ENCODE measurements at regions not wholly inside any gene's neighbourhood (a gene's known extent, or its start where the extent isn't known, plus 50 kb on each side); places are given as distances from the start of the nearest gene placed in this dataset.

DNA sequence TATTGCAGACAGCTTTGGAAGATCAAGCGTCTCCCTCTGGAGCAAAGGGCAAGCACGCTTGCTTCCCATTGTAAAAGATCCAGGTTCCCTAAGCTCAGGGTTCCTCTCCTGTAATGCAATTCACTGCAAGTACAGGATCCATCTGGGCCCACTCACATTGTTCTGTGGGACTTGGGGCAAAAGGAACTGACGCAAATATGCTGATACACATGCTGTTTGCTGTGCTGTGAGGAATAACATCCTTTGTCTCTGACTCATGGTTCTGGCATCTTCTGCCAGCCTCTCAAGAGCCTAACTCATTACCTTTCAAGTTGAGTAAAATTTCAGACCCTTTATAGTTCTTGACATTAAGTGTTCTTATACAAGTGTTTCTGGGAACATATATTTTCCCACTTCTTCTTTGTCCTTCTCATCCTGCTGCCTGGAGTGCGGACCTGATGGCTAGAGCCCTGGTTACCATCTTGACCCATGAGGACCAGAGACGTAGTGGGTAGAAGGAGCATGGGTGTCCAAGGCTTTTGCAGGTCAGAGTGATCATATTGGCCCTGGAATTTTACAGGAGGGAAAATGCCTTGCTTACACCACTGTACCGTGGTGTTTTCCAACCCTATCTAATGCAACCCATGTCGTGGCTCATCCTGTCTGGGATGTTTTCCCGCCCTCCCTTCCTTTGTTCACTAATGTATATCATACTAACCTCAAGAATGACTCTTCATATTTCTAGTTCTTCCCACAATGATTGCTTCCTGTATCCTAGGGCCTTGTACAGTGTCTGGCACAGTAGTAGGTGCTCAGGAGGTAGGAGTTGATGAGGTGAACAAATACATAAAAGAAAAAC is 145.7 kb upstream of the GLI2 start:
- no peak for ATAC-seq (ENCODE audit: low read depth in 2 of 2)
- Mint-ChIP-seq H3K36me3 (peaks cover 0 to 8% of the 10 kb centered on the region in 2 donors), H3K27me3 (peaks cover 18 to 47% (median 42%) of the 10 kb centered on the region in 3 donors), H3K4me3 (no peak overlapping the region), H3K27ac (no peak overlapping the region), H3K4me1 (peaks cover 6 to 8% (median 7%) of the 10 kb centered on the region in 3 donors), H3K9me3 (peaks cover 0 to 7% (median 5%) of the 10 kb centered on the region in 7 donors)
- DNase-seq = no peak

DNA sequence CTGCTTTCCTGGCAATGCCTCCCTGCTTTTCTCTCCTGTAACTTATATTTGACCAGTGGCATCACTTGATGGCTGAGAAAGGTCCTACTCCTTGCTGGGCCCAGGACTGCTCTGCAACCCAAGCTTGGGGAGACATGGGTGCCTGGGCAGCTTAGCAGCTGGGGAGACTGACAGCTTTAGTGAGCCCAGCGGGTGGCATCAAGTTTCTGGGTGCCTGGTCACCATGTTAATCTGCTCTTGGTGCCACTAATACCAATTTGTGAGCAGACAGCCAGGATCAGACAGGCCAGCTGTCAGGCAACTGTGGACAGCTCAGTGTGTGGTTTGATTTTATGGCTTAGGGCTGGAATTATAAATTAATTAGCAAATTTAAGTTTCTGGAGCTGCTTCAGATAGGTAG is 144.8 kb upstream of the GLI2 start:
- Mint-ChIP-seq H3K4me1 (peaks cover 6 to 8% (median 7%) of the 10 kb centered on the region in 3 donors), H3K4me3 (no peak overlapping the region), H3K36me3 (peaks cover 0 to 8% of the 10 kb centered on the region in 2 donors), H3K27ac (no peak overlapping the region), H3K9me3 (peaks cover 0 to 2% (median 0%) of the 10 kb centered on the region in 7 donors), H3K27me3 (peaks cover 18 to 38% (median 34%) of the 10 kb centered on the region in 3 donors)
- ATAC-seq (ENCODE audit: low read depth in 2 of 2) (no peak), DNase-seq (no peak)

DNA sequence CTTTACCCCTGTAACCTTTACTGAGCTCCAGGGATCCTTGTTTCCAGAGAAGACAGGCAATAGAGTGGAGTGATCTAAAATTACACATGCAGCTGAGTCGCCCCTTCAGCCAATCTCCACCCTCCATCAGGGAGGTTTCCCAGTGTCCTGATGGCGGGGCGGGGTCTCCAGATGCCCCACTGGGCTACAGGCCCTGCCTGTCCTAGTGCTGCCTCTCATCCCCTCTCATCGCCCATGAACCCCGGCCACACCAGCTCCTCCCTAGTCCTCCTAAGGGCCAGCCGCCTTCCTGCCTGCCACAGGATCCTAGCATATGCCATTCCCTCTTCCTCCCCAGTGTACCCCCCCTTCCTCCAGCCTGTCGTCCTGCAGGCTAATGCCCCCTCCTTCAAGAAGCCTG is 144.1 kb upstream of the GLI2 start:
- Mint-ChIP-seq H3K27me3 (peaks cover 18 to 35% (median 26%) of the 10 kb centered on the region in 3 donors), H3K4me1 (peaks cover 3 to 4% (median 3%) of the 10 kb centered on the region in 3 donors), H3K27ac (no peak overlapping the region), H3K9me3 (peaks cover 0 to 2% (median 0%) of the 10 kb centered on the region in 7 donors), H3K36me3 (peaks cover 0 to 4% of the 10 kb centered on the region in 2 donors), H3K4me3 (no peak overlapping the region)
- DNase-seq (no peak), ATAC-seq (ENCODE audit: low read depth in 2 of 2) (no peak)

GRCh38 chr2:120592084-120592483 is 143.6 kb upstream of the GLI2 start:
- no peak for DNase-seq
- Mint-ChIP-seq H3K4me1 (peaks cover 0 to 2% (median 0%) of the 10 kb centered on the region in 3 donors), H3K4me3 (no peak overlapping the region), H3K36me3 (no peaks in the 10 kb centered on the region), H3K27ac (no peak overlapping the region), H3K9me3 (peaks cover 0 to 2% (median 0%) of the 10 kb centered on the region in 7 donors), H3K27me3 (peaks cover 18 to 31% (median 22%) of the 10 kb centered on the region in 3 donors)
- no peak for ATAC-seq (ENCODE audit: low read depth in 2 of 2)

GRCh38 chr2:120593921-120594686 is 141.6 kb upstream of the GLI2 start:
- peaks cover 0 to 2% (median 0%) of the 10 kb centered on the region in 7 donors for H3K9me3 Mint-ChIP-seq
- no peaks in the 10 kb centered on the region for H3K36me3 Mint-ChIP-seq
- peaks cover 8 to 18% (median 16%) of the 10 kb centered on the region in 3 donors for H3K27me3 Mint-ChIP-seq
- DNase-seq = no peak
- H3K4me3 Mint-ChIP-seq = no peak overlapping the region
- no peak for ATAC-seq (ENCODE audit: low read depth in 2 of 2)
- no peak overlapping the region for H3K27ac Mint-ChIP-seq
- H3K4me1 Mint-ChIP-seq = no peaks in the 10 kb centered on the region

GRCh38 chr2:120594856-120595685 is 140.6 kb upstream of the GLI2 start:
- DNase-seq (no peak), ATAC-seq (ENCODE audit: low read depth in 2 of 2) (no peak)
- Mint-ChIP-seq H3K36me3 (no peaks in the 10 kb centered on the region), H3K27me3 (peaks cover 0 to 13% (median 6%) of the 10 kb centered on the region in 3 donors), H3K9me3 (peaks cover 0 to 2% (median 0%) of the 10 kb centered on the region in 7 donors), H3K4me3 (no peak overlapping the region), H3K4me1 (no peaks in the 10 kb centered on the region), H3K27ac (no peak overlapping the region)

DNA sequence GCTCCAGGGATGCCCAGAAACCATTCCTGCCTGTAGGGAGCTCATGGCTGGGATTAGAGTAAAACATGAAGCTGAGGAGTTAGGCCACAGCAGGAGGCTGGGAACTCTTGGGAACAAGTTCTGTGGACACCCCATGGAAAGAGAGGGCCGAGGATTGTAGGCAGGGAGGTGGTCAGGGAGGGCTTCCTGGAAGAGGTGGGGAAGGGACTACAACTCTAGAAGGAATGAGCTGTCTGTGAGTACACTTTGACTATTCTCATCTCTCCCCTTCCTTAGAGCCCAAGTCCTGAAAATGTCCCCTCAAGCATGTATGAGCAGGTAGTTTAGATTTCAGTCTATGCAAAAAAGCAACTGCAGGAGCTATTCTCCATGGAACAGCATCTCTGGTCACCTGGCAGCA is 139.9 kb upstream of the GLI2 start:
- Mint-ChIP-seq H3K9me3 (peaks cover 0 to 2% (median 0%) of the 10 kb centered on the region in 7 donors), H3K36me3 (no peaks in the 10 kb centered on the region), H3K4me1 (no peaks in the 10 kb centered on the region), H3K4me3 (no peak overlapping the region), H3K27ac (no peak overlapping the region), H3K27me3 (peaks cover 0 to 13% (median 0%) of the 10 kb centered on the region in 3 donors)
- ATAC-seq (ENCODE audit: low read depth in 2 of 2) (no peak), DNase-seq (no peak)

DNA sequence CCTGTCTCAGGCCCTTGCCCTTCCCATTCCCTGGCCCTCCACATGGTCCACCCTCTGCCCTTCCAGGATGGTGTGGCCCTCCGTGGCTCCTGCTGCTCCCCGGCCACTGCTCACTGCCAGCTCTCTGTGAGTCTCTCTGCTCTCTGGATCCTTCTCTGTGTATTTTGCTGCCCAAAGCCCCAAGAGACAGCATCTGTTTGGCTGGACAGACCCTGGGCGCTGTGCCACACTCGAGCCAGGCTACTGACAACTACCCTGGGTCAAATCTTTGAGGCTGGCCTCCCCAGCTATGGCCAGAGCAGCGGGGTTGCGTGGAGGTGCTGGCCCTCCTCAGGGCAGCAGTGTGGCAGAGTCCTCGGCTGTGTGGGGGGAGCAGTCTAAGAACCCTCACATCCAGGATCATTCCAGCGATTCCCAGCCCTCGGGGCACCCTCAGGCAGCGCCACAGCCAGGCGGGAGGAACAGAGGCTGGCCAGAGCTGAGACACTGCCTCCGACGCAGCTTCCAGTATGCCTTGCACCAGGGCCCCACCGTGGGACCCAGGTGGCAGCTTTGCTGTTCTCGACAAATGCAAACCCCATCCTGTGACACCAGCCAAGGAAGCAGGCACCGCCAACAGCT is 139.4 kb upstream of the GLI2 start:
- H3K36me3 Mint-ChIP-seq = no peaks in the 10 kb centered on the region
- H3K27me3 Mint-ChIP-seq = peaks cover 0 to 13% (median 0%) of the 10 kb centered on the region in 3 donors
- no peak overlapping the region for H3K27ac Mint-ChIP-seq
- no peaks in the 10 kb centered on the region for H3K4me1 Mint-ChIP-seq
- DNase-seq (no peak), ATAC-seq (ENCODE audit: low read depth in 2 of 2) (no peak)
- peaks cover 0 to 1% (median 0%) of the 10 kb centered on the region in 7 donors for H3K9me3 Mint-ChIP-seq
- no peak overlapping the region for H3K4me3 Mint-ChIP-seq

DNA sequence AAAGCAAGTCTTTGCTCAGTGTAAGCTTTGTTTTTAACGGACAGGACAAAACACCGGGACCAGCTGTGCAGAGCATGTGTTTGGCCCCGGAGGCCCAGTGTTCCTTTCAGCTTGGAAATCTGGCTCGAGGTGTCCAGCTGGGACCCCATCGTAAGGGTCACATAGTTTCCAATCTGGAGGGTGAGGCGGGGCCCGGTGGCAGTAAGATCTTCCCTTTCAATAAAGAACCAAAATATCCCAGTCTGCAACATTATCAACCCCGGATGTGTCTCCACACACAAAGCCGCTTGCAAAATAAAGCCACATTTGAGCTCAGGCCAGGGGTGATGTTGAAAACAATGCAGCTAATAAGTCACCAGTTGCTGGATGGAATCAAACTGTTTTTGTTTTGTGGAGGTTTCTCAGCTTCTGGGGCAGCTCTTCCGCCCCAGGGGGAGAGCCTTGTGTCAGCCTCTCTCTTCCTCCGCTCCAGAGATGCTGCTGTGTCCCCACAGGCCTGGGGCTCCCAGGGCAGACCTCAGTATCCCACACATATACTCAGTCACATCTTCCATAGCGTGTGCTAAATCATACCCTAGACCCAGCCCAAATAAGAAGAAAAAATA is 138.6 kb upstream of the GLI2 start:
- no peak overlapping the region for H3K27ac Mint-ChIP-seq
- no peak for DNase-seq
- ATAC-seq (ENCODE audit: low read depth in 2 of 2) = no peak
- H3K9me3 Mint-ChIP-seq = no peaks in the 10 kb centered on the region
- H3K27me3 Mint-ChIP-seq = peaks cover 0 to 6% (median 0%) of the 10 kb centered on the region in 3 donors
- H3K4me1 Mint-ChIP-seq = no peaks in the 10 kb centered on the region
- no peak overlapping the region for H3K4me3 Mint-ChIP-seq
- no peaks in the 10 kb centered on the region for H3K36me3 Mint-ChIP-seq

- peaks cover 0 to 5% (median 0%) of the 10 kb centered on the region in 3 donors for H3K27me3 Mint-ChIP-seq
- no peaks in the 10 kb centered on the region for H3K4me1 Mint-ChIP-seq
- no peak overlapping the region for H3K4me3 Mint-ChIP-seq
- no peak overlapping the region for H3K27ac Mint-ChIP-seq
- DNase-seq (no peak), ATAC-seq (ENCODE audit: low read depth in 2 of 2) (no peak)
- H3K9me3 Mint-ChIP-seq = no peaks in the 10 kb centered on the region
- H3K36me3 Mint-ChIP-seq = no peaks in the 10 kb centered on the region
Measured at GRCh38 chr2:120597595-120598193, 138.0 kb upstream of the GLI2 start.

DNA sequence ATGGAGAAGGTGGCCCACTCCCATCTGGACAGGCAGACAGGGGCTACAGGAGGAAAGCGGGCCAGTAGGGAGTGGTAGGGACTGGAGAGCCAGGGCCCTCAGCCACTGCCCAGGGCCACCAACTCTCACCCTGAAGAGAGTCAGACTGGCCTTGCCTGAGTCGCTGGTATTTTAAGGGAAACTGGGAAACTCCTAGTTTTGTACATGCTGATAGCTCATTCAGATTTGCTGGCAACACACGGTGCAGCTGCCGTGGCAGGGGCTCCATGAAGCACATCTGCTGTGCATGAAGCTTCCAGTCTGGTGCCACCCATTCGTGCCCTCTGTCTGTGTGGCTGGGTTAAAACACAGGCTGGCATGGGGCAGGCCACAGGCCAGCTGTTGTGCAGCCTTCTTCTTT is 137.3 kb upstream of the GLI2 start:
- H3K4me1 Mint-ChIP-seq = no peaks in the 10 kb centered on the region
- no peaks in the 10 kb centered on the region for H3K36me3 Mint-ChIP-seq
- no peak for DNase-seq
- peaks cover 0 to 1% (median 0%) of the 10 kb centered on the region in 7 donors for H3K9me3 Mint-ChIP-seq
- H3K27me3 Mint-ChIP-seq = peaks cover 0 to 5% (median 0%) of the 10 kb centered on the region in 3 donors
- H3K27ac Mint-ChIP-seq = no peak overlapping the region
- H3K4me3 Mint-ChIP-seq = no peak overlapping the region
- ATAC-seq (ENCODE audit: low read depth in 2 of 2) = no peak

DNA sequence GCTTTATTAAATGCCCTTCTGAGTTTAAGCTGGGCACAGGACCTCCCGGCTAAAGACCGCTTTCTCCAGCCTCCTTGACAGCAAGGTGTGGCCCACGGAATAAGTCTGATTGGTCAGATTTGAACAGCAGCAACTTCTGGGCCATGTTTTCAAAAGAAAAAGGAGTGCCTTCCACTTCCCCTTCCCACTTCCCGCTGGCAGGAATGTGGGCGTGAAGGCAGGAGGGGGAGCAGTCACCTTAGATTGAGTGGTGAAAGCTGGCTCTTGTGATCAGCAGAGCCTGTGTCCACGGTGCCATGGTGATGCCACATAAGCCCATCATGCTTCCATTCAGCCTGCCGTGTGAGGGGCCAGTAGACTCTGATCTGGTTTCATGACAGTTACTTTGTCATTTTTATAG is 136.6 kb upstream of the GLI2 start:
- DNase-seq (no peak), ATAC-seq (ENCODE audit: low read depth in 2 of 2) (no peak)
- H3K27me3 Mint-ChIP-seq = peaks cover 0 to 5% (median 0%) of the 10 kb centered on the region in 3 donors
- H3K9me3 Mint-ChIP-seq = peaks cover 0 to 2% (median 0%) of the 10 kb centered on the region in 7 donors
- H3K4me3 Mint-ChIP-seq = peak overlapping the region in 1 of 8 donors; percentile 25
- no peaks in the 10 kb centered on the region for H3K4me1 Mint-ChIP-seq
- H3K36me3 Mint-ChIP-seq = no peaks in the 10 kb centered on the region
- no peak overlapping the region for H3K27ac Mint-ChIP-seq
